Ishikawa (cell line): ENCODE measurements at regions not wholly inside any gene's neighbourhood (a gene's known extent, or its start where the extent isn't known, plus 50 kb on each side); places are given as distances from the start of the nearest gene placed in this dataset.

Source experiments
- CEBPB ChIP-seq: IDR thresholded peaks from 2 replicates; pipeline ENCODE4 v1.6.1; 2012
- CREB1 ChIP-seq: IDR thresholded peaks from 2 replicates; pipeline ENCODE4 v1.6.1; 2012; ENCODE audit warnings: low read depth
- EP300 ChIP-seq: IDR thresholded peaks from 2 replicates; pipeline ENCODE4 v1.6.1; 2012; ENCODE audit warnings: borderline replicate concordance
- FOXM1 ChIP-seq: IDR thresholded peaks from 2 replicates; pipeline ENCODE4 v1.6.1; 2012; ENCODE audit warnings: low read depth, borderline replicate concordance
- MAX ChIP-seq: IDR thresholded peaks from 2 replicates; pipeline ENCODE4 v1.6.1; 2012
- NFIC ChIP-seq: IDR thresholded peaks from 2 replicates; pipeline ENCODE4 v1.6.1; 2012
- RAD21 ChIP-seq: IDR thresholded peaks from 2 replicates; pipeline ENCODE4 v1.6.1; 2012; ENCODE audit warnings: low read depth
- REST ChIP-seq: IDR thresholded peaks from 2 replicates; pipeline ENCODE4 v1.6.1; 2012; ENCODE audit warnings: low read depth, mild to moderate bottlenecking
- TAF1 ChIP-seq: IDR thresholded peaks from 2 replicates; pipeline ENCODE4 v1.6.1; 2012; ENCODE audit warnings: low read depth, mild to moderate bottlenecking
- TCF12 ChIP-seq: IDR thresholded peaks from 2 replicates; pipeline ENCODE4 v1.6.1; 2012; ENCODE audit warnings: low read depth
- TEAD4 ChIP-seq: IDR thresholded peaks from 2 replicates; pipeline ENCODE4 v1.6.1; 2012
- USF1 ChIP-seq: IDR thresholded peaks from 2 replicates; pipeline ENCODE4 v1.6.1; 2012
- YY1 ChIP-seq: IDR thresholded peaks from 2 replicates; pipeline ENCODE4 v1.6.1; 2012; ENCODE audit warnings: low read depth
- ZBTB7A ChIP-seq: IDR thresholded peaks from 2 replicates; pipeline ENCODE4 v1.6.1; 2012; ENCODE audit warnings: low read depth

- peak; percentile 17; the same call in 1 of the 2 replicates for TF ChIP-seq REST
- TF ChIP-seq RAD21: peak; percentile 22
- no peak for TF ChIP-seq CREB1
- no peak for TF ChIP-seq ZBTB7A
- TF ChIP-seq MAX: peak; percentile 56; the same call in 1 of the 2 replicates
- peak; percentile 97 for TF ChIP-seq EP300
- TF ChIP-seq CEBPB: peak; percentile 82
- 0 out of 2 replicates have a peak, but pooled peaks have one; percentile 31 for TF ChIP-seq TAF1
- TF ChIP-seq USF1: 0 out of 2 replicates have a peak, but pooled peaks have one; percentile 13
- peak; percentile 91 for TF ChIP-seq NFIC
- peak; percentile 96 for TF ChIP-seq FOXM1
- TF ChIP-seq TCF12: peak; percentile 99
- no peak; the same call in 1 of the 2 replicates for TF ChIP-seq YY1
- peak; percentile 97 for TF ChIP-seq TEAD4
These were observed 194.6 kb upstream of the FSCB start for GRCh38 chr14:44701563-44702263.
